ENCODE measurements at regions not wholly inside any gene's neighbourhood (a gene's known extent, or its start where the extent isn't known, plus 50 kb on each side); places are given as distances from the start of the nearest gene placed in this dataset.

DNA sequence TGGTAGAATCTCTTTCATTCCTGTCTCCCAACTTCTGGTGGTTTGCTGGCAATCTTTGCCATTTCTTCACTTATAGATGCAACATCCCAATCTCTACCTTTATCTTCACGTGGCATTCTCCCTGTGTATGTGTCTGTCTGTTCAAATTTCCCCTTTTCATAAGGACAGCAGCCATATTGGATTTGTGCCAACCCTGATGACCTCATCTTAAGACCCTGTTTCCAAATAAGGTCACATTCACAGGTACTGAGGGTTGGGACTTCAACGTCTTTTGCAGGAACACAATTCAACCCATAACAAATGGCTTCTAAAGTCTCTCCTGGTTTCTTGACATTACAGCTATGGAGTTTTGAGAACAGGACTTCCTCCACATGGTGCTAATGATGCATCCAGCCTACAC lies 84.5 kb upstream of the OLIG2 start (continued):
- TF ChIP-seq ZNF274 (IDR thresholded peaks at IDR 0.05; ENCODE audit: low read depth, low read length) (no peak), RAD21 (IDR thresholded peaks at IDR 0.05; ENCODE audit: low read depth) (no peak), SIN3A (IDR thresholded peaks at IDR 0.05; ENCODE audit: low read depth) (no peak), CBX3 (IDR thresholded peaks at IDR 0.05; ENCODE audit: low read depth) (no peak), JUND (IDR thresholded peaks at IDR 0.05) (no peak)

DNA sequence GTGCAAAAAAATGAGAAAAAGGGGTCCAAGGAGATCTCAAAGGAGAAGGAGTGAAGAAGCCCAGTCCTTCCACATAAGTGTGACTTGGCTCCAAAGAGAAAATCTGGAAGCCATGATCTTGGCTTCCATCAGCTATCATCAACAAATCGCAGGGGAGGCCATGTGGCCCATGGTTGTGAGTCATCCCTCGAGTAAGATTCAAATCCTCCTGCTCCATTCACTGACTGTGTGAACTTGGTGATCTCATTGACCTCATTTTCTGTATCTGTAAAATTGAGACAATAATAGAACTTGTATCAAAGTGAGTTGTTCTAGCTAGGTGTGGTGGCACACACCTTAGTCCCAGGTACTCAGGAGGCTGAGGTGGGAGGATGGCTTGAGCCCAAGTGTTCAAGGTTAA lies 79.1 kb upstream of the OLIG2 start:
- no peaks in the 10 kb centered on the region for H3K36me3 ChIP-seq (ENCODE audit: control insufficient read depth in 1 of 2, insufficient read depth in 2 of 2, low read length in 2 of 2)
- ATAC-seq (no peak), DNase-seq (ENCODE audit: low read depth, low spot score) (no peak)
- no peaks in the 10 kb centered on the region for H3K4me1 ChIP-seq (ENCODE audit: control insufficient read depth in 1 of 2, insufficient read depth in 2 of 2, low read length in 2 of 2)
- no peak overlapping the region for H3K9ac ChIP-seq (ENCODE audit: low read length)
- no TSS peak for BruUV-seq (replicated peaks)
- no peak overlapping the region for H3K4me2 ChIP-seq (ENCODE audit: low read length)
- no peak overlapping the region for H3K27ac ChIP-seq (ENCODE audit: low read depth, low read length)
- H3K4me3 ChIP-seq (replicated peaks in 1 of 2; ENCODE audit: low read depth in 1 of 2, low read length in 2 of 2): no peak overlapping the region
- no peak for TF ChIP-seq JUND (IDR thresholded peaks at IDR 0.05)
- TF ChIP-seq TCF7L2 (IDR thresholded peaks at IDR 0.05; ENCODE audit: borderline replicate concordance, extremely low read depth, insufficient read depth, insufficient read length): no peak
- no peak for TF ChIP-seq EGR1 (IDR thresholded peaks at IDR 0.05; ENCODE audit: low read depth)
- TF ChIP-seq, protein P1, sequence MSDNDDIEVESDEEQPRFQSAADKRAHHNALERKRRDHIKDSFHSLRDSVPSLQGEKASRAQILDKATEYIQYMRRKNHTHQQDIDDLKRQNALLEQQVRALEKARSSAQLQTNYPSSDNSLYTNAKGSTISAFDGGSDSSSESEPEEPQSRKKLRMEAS (IDR thresholded peaks at IDR 0.05): no peak
- TF ChIP-seq, protein P2, sequence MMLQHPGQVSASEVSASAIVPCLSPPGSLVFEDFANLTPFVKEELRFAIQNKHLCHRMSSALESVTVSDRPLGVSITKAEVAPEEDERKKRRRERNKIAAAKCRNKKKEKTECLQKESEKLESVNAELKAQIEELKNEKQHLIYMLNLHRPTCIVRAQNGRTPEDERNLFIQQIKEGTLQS (IDR thresholded peaks at IDR 0.05): no peak
- TF ChIP-seq YY1 (IDR thresholded peaks at IDR 0.05; ENCODE audit: extremely low read depth, insufficient replicate concordance, low read depth, low read length): no peak
- CTCF ChIA-PET: no interaction called here
- peaks cover 44% of the 10 kb centered on the region for H3K27me3 ChIP-seq (ENCODE audit: insufficient read depth, low read length)
- no peak overlapping the region for H2AFZ ChIP-seq (ENCODE audit: low read depth, low read length, poor library complexity, severe bottlenecking)
- no peaks in the 10 kb centered on the region for H3K9me3 ChIP-seq (ENCODE audit: control insufficient read depth in 1 of 2, insufficient read depth in 1 of 2, low read depth in 1 of 2, low read length in 2 of 2)
- POLR2A ChIA-PET: no interaction called here
- RAD21 ChIA-PET (ENCODE audit: low non-redundant PET in 1 of 2, low total read pairs in 2 of 2, uncharacterized antibody in 2 of 2, unreplicated experiment in 2 of 2): no interaction called here
- H3K79me2 ChIP-seq (ENCODE audit: insufficient read depth, low read length): no peaks in the 10 kb centered on the region
- no peaks in the 10 kb centered on the region for H3K9me2 ChIP-seq (ENCODE audit: insufficient read depth)
- no peaks in the 10 kb centered on the region for H4K20me1 ChIP-seq (ENCODE audit: insufficient read depth)
- intact Hi-C loops (cut with micrococcal nuclease): loop anchor here (10.0 kb wide), 1 partner anchor 498 kb away; no protein-coding TSS in a partner anchor

Measured in HCT116 (cell line).